Smooth muscle cell (in vitro differentiated cells): ENCODE measurements at regions not wholly inside any gene's neighbourhood (a gene's known extent, or its start where the extent isn't known, plus 50 kb on each side); places are given as distances from the start of the nearest gene placed in this dataset.

Experiments used
- DNase-seq: peaks from one replicate; lab custom pipeline; 2025; ENCODE audit not compliant: unreplicated experiment; lab: John Stamatoyannopoulos, UW
- H2AFZ ChIP-seq: fragments of 200-600 bp; sonication (generic); 2 replicates; pipeline ENCODE4 v1.6.0; 2016; ENCODE audit warnings: antibody characterized with exemption, low read depth, mild to moderate bottlenecking
- H3F3A ChIP-seq: fragments of 200-600 bp; sonication (generic); 2 replicates; pipeline ENCODE4 v1.6.0; 2017; ENCODE audit warnings: antibody characterized with exemption, low read depth
- H3K27ac ChIP-seq: fragments of 200-600 bp; sonication (generic); 2 replicates; pipeline ENCODE4 v1.5.1; 2016; ENCODE audit warnings: low read depth, mild to moderate bottlenecking
- H3K27me3 ChIP-seq: fragments of 200-600 bp; sonication (generic); 2 replicates; pipeline ENCODE4 v1.6.1; 2016; ENCODE audit warnings: low read depth, mild to moderate bottlenecking
- H3K36me3 ChIP-seq: fragments of 200-600 bp; sonication (generic); 2 replicates; pipeline ENCODE4 v1.5.1; 2016; ENCODE audit warnings: low read depth
- H3K4me1 ChIP-seq: fragments of 200-600 bp; sonication (generic); 2 replicates; pipeline ENCODE4 v1.5.1; 2016; ENCODE audit warnings: low read depth
- H3K4me2 ChIP-seq: fragments of 200-600 bp; sonication (generic); 2 replicates; pipeline ENCODE4 v1.6.0; 2016; ENCODE audit warnings: mild to moderate bottlenecking
- H3K4me3 ChIP-seq: fragments of 200-600 bp; sonication (generic); 2 replicates; pipeline ENCODE4 v1.5.1; 2016; ENCODE audit warnings: mild to moderate bottlenecking
- H3K79me2 ChIP-seq: fragments of 200-600 bp; sonication (generic); 2 replicates; pipeline ENCODE4 v1.6.0; 2016; ENCODE audit warnings: low read depth, mild to moderate bottlenecking
- H3K9ac ChIP-seq: fragments of 200-600 bp; sonication (generic); 2 replicates; pipeline ENCODE4 v1.6.0; 2016; ENCODE audit warnings: low read depth
- H3K9me3 ChIP-seq: fragments of 200-600 bp; sonication (generic); replicated peaks from 2 replicates; pipeline ENCODE4 v1.5.1; 2016; ENCODE audit warnings: low read depth
- H4K20me1 ChIP-seq: fragments of 200-600 bp; sonication (generic); 2 replicates; pipeline ENCODE4 v1.6.0; 2016; ENCODE audit warnings: low read depth
- CTCF ChIP-seq: fragments of 200-600 bp; sonication (generic); IDR thresholded peaks from 2 replicates; pipeline ENCODE4 v1.5.1; 2017; ENCODE audit warnings: borderline replicate concordance, mild to moderate bottlenecking, antibody characterized with exemption; ENCODE audit not compliant: insufficient read depth, poor library complexity, severe bottlenecking
- WGBS: methylation state at CpG from one replicate; pipeline ENCODE4 v1.1.7; 2016; ENCODE audit warnings: low lambda C conversion rate; 5-methylcytosine and 5-hydroxymethylcytosine counted together

GRCh38 chr12:74602881-74603672, 65.4 kb downstream of the ATXN7L3B start:
- H2AFZ ChIP-seq, result no peak overlapping the region
- no peak overlapping the region for H3K27ac ChIP-seq
- H3K9ac ChIP-seq, result no peak overlapping the region
- no peak for DNase-seq
- H4K20me1 ChIP-seq, result no peaks in the 10 kb centered on the region
- H3F3A ChIP-seq, result no peaks in the 10 kb centered on the region
- no peaks in the 10 kb centered on the region for H3K27me3 ChIP-seq
- H3K9me3 ChIP-seq, result no peaks in the 10 kb centered on the region
- no peaks in the 10 kb centered on the region for H3K4me1 ChIP-seq
- 81% methylated on average over 2 of the region's 2 CpGs for WGBS
- no peaks in the 10 kb centered on the region for H3K36me3 ChIP-seq
- no peak overlapping the region for H3K4me3 ChIP-seq
- no peaks in the 10 kb centered on the region for H3K79me2 ChIP-seq
- no peak for TF ChIP-seq CTCF
- no peak overlapping the region for H3K4me2 ChIP-seq

GRCh38 chr12:74608231-74608775, 70.7 kb downstream of the ATXN7L3B start:
- Histone ChIP-seq H3F3A (no peaks in the 10 kb centered on the region), H3K4me2 (peak overlapping the region; percentile 1), H4K20me1 (no peaks in the 10 kb centered on the region), H3K4me1 (no peaks in the 10 kb centered on the region), H3K9ac (no peak overlapping the region), H3K36me3 (no peaks in the 10 kb centered on the region), H3K27ac (no peak overlapping the region), H3K9me3 (no peaks in the 10 kb centered on the region), H3K4me3 (no peak overlapping the region), H2AFZ (peak overlapping the region; percentile 5), H3K79me2 (no peaks in the 10 kb centered on the region), H3K27me3 (no peaks in the 10 kb centered on the region)
- WGBS, result 70% methylated on average over 3 of the region's 3 CpGs
- no peak for TF ChIP-seq CTCF
- no peak for DNase-seq

DNA sequence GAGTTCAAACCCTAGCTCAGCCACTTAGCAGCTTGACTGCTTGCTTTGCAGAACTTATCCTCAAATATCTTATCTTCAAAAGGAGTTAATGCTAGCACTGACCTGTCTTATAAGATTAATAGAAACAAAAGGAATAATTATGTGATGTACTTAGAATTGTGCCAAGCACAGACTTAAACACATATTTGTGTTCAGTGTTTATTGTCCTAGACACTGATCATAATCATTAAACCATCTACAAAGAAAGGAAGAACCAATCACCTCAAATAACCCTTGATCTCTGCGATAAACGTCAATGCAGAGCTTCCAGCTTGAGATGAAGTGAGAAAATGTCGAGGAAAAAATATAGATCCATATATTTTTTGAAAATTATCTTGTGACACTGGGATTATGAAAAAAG, 73.1 kb downstream of the ATXN7L3B start:
- H3K79me2 ChIP-seq, result no peaks in the 10 kb centered on the region
- no peaks in the 10 kb centered on the region for H3K4me1 ChIP-seq
- H4K20me1 ChIP-seq, result no peaks in the 10 kb centered on the region
- no peak for TF ChIP-seq CTCF
- H2AFZ ChIP-seq, result no peak overlapping the region
- 83% methylated on average over 3 of the region's 3 CpGs for WGBS
- DNase-seq, result no peak
- H3F3A ChIP-seq, result no peaks in the 10 kb centered on the region
- no peak overlapping the region for H3K4me3 ChIP-seq
- no peak overlapping the region for H3K4me2 ChIP-seq
- no peaks in the 10 kb centered on the region for H3K9me3 ChIP-seq
- no peaks in the 10 kb centered on the region for H3K36me3 ChIP-seq
- no peak overlapping the region for H3K27ac ChIP-seq
- no peak overlapping the region for H3K9ac ChIP-seq
- no peaks in the 10 kb centered on the region for H3K27me3 ChIP-seq

DNA sequence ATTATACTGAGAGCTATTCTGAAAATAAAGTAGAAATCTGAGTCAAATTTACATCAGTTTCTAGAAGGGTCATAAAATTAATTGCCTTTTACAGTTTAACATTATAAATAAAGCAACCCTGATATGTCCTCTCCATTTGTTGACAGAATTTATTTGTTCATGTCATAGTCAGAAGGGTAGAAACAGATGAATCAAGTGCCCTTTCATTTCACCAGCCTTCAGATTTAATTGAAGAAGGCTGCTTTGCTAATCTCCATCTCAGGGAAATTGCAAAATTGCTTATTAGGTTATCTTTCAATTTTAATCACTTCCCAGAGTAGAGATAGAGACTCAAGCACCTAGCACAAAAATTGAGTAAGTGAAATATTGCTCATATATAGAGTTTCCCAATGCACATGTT, 76.8 kb downstream of the ATXN7L3B start:
- no peak overlapping the region for H3K4me3 ChIP-seq
- no peaks in the 10 kb centered on the region for H3K27me3 ChIP-seq
- no peak for TF ChIP-seq CTCF
- no peaks in the 10 kb centered on the region for H3K9me3 ChIP-seq
- H4K20me1 ChIP-seq, result no peaks in the 10 kb centered on the region
- no peaks in the 10 kb centered on the region for H3F3A ChIP-seq
- no peaks in the 10 kb centered on the region for H3K36me3 ChIP-seq
- no peaks in the 10 kb centered on the region for H3K79me2 ChIP-seq
- H2AFZ ChIP-seq, result peak overlapping the region; percentile 5
- no peak overlapping the region for H3K27ac ChIP-seq
- no peak for DNase-seq
- H3K4me2 ChIP-seq, result no peak overlapping the region
- H3K9ac ChIP-seq, result no peak overlapping the region
- H3K4me1 ChIP-seq, result no peaks in the 10 kb centered on the region
